HEK293T (cell line): ENCODE measurements at regions not wholly inside any gene's neighbourhood (a gene's known extent, or its start where the extent isn't known, plus 50 kb on each side); places are given as distances from the start of the nearest gene placed in this dataset.

ENCODE experiments used
- ARNT ChIP-seq: fragments of 450-650 bp; IDR thresholded peaks from 2 replicates; pipeline ENCODE4 v1.6.1; 2017; ENCODE audit warnings: mild to moderate bottlenecking
- BHLHE40 ChIP-seq: fragments of 450-650 bp; IDR thresholded peaks from 2 replicates; pipeline ENCODE4 v1.6.1; 2016; ENCODE audit warnings: mild to moderate bottlenecking, moderate library complexity, borderline replicate concordance
- CTBP1 ChIP-seq: fragments of 450-650 bp; IDR thresholded peaks from 2 replicates; pipeline ENCODE4 v1.6.1; 2016; ENCODE audit warnings: borderline replicate concordance
- ELF4 ChIP-seq: fragments of 450-650 bp; IDR thresholded peaks from 2 replicates; pipeline ENCODE4 v1.6.1; 2017; ENCODE audit warnings: antibody characterized with exemption
- FOXK2 ChIP-seq: fragments of 450-650 bp; IDR thresholded peaks from 2 replicates; pipeline ENCODE4 v1.6.1; 2016; ENCODE audit warnings: mild to moderate bottlenecking
- FOXM1 ChIP-seq: fragments of 450-650 bp; IDR thresholded peaks from 2 replicates; pipeline ENCODE4 v1.6.1; 2017; ENCODE audit warnings: mild to moderate bottlenecking, borderline replicate concordance
- HDGF ChIP-seq: fragments of 450-650 bp; IDR thresholded peaks from 2 replicates; pipeline ENCODE4 v1.6.1; 2017; ENCODE audit warnings: antibody characterized with exemption, borderline replicate concordance
- SP1 ChIP-seq: fragments of 450-650 bp; IDR thresholded peaks from 2 replicates; pipeline ENCODE4 v1.6.1; 2017
- TARDBP ChIP-seq: fragments of 450-650 bp; IDR thresholded peaks from 2 replicates; pipeline ENCODE4 v1.6.1; 2016
- ZNF384 ChIP-seq: fragments of 450-650 bp; IDR thresholded peaks from 2 replicates; pipeline ENCODE4 v1.6.1; 2016

DNA sequence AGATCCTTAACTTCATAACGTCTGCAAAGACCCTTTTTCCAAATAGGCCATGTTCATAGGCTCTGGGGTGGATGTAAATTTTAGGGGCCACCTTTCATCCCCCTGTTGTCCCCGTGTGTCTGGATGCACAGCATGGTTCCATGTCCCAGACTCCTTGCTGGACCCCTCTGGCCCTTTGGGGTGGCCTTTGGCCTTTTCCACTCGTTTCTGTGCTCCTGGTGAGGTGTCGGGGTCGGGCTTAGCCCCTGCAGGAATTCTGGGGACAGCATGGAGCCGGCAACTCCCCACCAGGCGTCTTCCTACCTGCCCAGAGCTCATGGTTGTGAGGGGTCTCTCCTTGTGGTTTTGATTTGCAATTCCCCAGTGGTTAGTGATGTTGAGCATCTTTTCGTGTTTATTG lies 183.5 kb downstream of the SEC14L1 start:
- TF ChIP-seq BHLHE40 (no peak), ZNF384 (no peak), CTBP1 (no peak), FOXM1 (no peak), SP1 (no peak), ELF4 (no peak), FOXK2 (no peak), TARDBP (no peak), HDGF (no peak), ARNT (no peak)
